NCI-H510A treated with DMSO at 0.1 percent for 48 hours (cell line): ENCODE measurements at regions not wholly inside any gene's neighbourhood (a gene's known extent, or its start where the extent isn't known, plus 50 kb on each side); places are given as distances from the start of the nearest gene placed in this dataset.
A peak's percentile ranks its signal among the peaks of the same experiment; 100 is the strongest.
"Not testable (repeated sequence)": the region's sequence is repeated elsewhere in the genome, so short reads cannot be mapped to it uniquely, and the experiment has no call there.

ENCODE experiments used
- DNase-seq: peaks from one replicate; lab custom pipeline; 2025; lab: John Stamatoyannopoulos, UW

DNA sequence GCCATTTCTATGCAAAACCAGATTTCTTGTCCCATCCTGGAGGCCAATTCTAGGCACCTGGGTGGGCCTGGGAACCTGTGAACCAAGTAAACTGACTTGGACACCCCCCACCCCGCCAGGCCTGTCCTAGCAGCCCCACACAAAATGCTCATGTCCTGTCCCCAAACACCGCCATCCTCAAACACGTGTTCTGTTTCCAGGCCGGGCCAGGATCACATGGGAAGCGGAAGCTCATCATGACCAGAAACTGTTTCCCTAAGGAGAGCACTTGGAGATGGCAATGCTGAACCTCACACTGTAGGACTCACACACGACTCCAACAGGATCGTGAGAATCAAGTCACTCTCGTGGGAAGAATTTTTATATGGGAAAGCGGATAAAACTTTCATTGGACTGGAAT lies 78.7 kb upstream of the DRD5 start:
- DNase-seq = not testable (repeated sequence)

DNA sequence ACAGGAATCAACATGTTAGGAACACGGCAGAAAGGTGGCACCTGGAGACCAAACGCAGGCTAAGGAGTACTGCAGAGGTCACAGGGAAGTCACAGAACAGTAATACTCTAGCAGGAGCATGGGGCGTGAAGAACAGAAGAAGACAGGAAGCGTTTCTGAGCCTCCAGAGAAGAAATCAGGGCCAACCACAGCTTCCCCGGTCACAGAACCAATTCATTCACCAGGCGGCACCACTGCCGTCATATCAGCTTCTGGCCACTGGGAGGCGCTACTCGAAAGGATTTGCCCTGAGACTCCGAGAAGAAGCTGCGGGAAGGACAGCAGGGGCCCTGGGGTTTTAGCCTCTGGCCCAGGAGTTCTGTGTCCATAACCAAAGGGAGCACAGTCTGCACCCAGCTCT lies 78.0 kb upstream of the DRD5 start:
- DNase-seq = peak; percentile 69

- DNase-seq = not testable (repeated sequence)
These were observed 77.3 kb upstream of the DRD5 start for GRCh38 chr4:9704126-9704525.

DNA sequence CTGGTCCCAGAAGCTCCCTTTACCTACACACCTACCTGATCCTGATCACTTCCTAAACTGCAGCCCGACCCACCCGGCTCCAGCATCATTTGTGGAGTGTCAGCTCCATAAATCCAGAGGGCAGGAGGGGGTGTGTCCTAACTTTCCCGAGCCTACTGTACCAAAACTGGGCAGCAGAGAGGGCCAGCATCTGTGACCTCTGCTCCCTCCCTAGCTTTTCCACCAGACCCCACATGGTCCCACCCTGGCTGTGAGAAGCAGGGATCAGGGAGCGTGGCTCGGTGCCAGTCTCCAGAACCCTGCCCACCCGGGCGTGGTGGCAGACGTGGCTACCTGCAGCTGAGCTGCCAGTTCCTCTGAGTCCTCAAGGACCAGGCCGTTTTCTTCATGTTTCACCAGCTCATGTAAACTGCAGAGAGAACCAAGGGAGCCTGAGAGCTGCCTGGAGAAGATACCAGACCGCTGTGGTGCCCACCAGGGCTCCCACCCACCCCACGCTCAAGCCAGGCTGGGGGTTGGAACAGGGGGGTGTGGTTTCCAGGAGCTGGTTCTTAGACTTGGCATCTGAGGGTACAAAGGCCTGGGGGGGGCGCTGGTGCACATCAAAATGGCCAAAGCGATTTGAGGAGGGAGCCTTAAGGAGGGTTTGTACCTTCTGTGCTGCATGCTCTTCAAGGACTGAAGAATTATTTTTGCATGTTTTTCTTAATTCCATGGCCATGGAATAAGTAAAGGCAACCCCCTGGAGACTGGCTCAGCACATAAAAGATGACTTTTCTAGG lies 76.7 kb upstream of the DRD5 start:
- no peak for DNase-seq

DNA sequence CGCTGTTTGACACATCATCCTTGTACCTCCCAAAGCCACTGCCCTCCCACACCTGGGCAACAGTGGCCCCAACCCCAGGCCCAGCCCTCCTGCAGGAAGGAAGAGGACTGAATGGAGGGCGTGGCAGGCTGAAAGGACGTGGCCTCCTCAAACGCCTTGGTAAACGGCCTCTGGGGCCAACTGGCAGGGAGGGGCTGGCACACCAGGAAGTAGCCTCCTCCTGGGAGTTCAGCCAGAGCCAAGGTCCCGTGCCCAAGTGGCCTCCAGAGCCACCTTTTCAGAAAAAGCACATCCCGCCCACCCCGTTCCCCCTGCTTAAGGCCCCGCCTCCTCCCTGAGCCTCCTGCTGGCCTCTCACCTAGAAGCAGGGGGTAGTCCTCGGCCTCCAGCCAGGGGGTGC lies 74.2 kb upstream of the DRD5 start:
- not testable (repeated sequence) for DNase-seq

DNA sequence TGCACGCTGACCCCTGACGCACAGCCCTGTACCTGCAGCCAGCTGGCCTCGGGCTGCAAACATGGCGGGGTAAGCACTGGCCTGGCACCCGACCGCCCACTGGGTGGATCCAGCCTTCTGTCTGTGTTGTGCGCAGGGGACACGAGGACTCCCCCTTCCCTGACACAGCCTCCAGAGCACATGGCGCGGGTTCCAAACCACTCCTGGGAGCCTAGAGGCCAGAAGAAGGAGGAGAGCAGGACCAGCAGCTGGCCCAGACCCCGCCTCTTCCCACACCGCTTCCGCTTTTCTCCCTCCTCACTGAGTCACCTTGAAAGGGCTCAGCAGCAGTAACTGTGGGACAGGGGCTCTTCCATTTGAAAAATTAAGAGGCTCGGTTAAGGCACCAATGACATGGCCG lies 73.5 kb upstream of the DRD5 start:
- not testable (repeated sequence) for DNase-seq

GRCh38 chr4:9709724-9710123 lies 71.7 kb upstream of the DRD5 start:
- DNase-seq = no peak

DNA sequence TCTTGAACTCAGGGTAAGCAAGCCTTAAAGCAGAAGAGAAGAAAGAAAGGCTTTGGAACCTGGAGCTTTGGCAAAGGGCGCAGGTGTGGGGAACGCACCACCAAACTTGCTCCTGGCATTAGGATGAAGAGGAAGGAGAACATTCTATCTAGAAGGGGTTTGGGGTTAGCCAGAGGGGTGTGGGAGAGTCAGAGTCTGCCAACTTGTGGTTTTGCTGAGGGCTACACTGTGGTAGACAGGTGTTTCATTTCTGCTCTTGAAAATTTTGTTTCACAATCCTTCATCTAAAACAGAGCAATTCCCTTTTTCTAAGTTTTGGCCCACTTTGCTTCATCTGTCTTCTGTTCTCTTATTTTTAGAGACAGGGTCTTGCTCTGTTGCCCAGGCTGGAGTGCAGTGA lies 66.2 kb upstream of the DRD5 start:
- not testable (repeated sequence) for DNase-seq

DNA sequence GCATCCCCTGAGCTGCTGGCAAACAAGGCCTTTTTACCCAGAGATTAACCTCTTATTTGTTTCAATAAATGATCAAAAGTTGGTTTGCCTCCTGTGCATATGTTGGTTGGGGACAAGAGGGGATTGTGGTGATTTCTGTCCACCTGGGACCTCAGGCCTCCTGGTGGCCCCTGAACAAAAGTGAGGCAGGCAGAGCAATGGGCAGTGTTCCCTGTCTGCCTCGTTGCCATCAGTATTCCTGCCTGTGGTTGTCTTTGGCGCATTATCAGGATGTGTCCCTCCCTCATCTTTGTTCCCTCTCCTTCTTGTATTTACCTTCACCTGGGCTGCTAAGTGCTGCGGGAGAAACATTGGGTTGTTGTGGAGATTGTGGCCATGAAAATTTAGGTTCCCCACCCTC lies 65.3 kb upstream of the DRD5 start:
- no peak for DNase-seq

DNA sequence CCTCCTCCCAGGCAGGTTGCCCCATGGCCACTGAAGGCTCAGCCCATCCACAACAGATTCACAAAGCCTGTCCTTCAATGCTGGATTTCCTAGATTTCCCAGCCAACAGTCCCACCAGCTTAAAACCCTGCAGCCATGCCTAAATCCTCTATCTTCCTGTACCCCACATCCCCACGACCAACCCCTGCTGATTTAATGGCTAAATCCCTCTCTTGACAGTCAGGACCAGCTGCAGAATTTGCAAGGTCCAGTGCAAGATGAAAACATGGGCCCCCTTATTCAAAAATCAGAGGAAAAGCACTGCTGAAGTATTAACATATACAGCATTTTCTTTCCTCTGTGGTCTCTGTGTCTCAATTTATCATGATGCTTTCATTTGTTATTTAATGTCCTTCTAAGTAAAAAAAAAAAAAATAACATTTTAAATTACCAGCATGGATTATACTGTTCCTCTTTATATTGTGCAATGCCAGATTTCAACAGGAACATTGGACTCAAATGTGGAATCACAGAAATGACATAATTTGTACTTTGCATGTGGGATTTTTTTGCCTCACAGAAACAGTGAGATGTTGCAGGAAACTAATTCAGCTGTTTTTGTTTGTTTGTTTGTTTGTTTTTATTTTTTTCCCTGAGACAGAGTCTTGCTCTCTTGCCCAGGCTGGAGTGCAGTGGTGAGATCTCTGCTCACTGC lies 63.0 kb upstream of the DRD5 start:
- DNase-seq = not testable (repeated sequence)

- not testable (repeated sequence) for DNase-seq
These were observed 59.3 kb upstream of the DRD5 start for GRCh38 chr4:9722131-9722530.
